HG02973 (cell line): ENCODE measurements at regions not wholly inside any gene's neighbourhood (a gene's known extent, or its start where the extent isn't known, plus 50 kb on each side); places are given as distances from the start of the nearest gene placed in this dataset.

Source experiments
- ATAC-seq: cut with Tn5 transposase; IDR thresholded peaks from one replicate; pipeline ENCODE4 v1.9.1; 2021; ENCODE audit warnings: moderate library complexity; ENCODE audit not compliant: unreplicated experiment

DNA sequence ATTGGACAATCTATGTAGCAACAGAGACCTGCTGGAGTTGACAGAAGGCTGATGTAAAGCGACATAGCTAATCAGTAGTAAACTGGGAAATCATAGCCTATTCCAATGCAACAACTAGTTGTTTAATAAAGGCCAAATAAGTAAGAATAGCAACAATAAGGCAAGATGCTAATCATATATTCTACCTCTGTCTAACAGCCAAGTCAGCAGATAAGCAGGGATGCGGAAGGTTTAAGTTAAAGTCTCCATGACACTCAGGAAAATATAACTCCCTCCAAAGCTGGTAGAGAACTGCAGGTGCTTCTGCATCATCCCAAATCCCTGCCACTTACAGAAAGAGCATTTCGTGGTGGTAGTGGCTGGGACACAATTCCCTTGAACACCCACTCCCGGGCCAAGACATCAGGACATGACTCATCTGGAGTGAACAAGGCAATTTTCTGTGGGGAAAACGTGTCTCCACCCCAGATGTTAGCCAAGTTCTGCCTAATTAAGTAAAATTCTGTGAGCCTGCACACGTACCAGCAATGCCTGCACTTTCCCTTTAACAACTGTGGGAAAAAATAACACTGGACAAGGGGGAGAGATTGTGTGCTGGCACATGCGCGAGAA is 413.6 kb upstream of the ID2 start:
- ATAC-seq, result no peak

DNA sequence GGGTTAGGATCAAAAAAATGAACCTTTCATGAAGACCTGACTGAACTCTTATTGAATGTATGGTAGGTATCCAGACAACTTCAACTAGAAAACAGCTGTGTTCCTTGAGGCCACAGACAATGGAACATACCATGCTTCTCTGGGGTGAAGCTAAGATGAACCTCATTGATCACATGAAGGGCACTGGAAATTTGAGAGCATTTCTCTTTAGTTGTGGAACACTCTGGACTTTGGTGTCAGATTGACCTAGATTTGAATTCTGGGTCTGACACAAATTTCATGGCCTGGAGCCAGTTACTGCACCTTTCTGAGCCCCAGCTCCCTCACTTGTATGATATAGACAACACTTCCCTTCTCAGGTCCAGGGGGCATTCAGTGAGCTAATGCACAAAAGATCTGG is 411.2 kb upstream of the ID2 start:
- ATAC-seq, result no peak

DNA sequence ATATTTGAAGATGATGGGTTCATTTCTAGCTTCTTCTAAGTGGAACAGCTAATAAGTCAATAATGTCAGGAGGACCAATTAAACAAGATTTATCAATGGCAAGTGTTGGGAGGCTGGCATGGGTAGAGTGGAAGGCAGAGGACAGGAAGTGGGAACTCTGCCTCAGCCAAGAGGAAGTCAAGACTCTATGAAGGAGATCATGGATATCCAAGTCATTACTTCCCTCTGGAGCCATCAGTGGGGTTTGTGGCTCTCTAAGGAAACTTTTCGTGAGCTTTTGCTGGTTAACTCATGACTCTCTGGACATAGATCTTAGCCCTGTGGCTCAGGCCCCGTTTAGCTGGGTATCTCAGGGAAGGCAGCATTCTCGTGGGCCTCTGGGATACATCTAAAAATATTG is 410.4 kb upstream of the ID2 start:
- no peak for ATAC-seq

DNA sequence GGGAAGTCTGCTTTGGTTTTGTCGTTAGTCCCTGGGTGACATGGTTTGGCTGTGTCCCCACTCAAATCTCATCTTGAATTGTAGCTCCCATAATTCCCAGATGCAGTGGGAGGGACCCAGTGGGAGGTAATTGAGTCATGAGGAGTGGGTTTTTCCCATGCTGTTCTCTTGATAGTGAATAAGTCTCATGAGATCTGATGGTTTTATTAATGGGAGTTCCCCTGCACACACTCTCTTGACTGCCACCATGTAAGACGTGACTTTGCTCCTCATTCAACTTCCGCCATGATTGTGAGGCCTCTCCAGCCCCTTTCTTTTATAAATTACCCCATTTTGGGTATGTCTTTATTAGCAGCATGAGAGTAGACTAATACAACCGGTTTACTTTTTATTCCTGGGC is 405.8 kb upstream of the ID2 start:
- ATAC-seq, result no peak

DNA sequence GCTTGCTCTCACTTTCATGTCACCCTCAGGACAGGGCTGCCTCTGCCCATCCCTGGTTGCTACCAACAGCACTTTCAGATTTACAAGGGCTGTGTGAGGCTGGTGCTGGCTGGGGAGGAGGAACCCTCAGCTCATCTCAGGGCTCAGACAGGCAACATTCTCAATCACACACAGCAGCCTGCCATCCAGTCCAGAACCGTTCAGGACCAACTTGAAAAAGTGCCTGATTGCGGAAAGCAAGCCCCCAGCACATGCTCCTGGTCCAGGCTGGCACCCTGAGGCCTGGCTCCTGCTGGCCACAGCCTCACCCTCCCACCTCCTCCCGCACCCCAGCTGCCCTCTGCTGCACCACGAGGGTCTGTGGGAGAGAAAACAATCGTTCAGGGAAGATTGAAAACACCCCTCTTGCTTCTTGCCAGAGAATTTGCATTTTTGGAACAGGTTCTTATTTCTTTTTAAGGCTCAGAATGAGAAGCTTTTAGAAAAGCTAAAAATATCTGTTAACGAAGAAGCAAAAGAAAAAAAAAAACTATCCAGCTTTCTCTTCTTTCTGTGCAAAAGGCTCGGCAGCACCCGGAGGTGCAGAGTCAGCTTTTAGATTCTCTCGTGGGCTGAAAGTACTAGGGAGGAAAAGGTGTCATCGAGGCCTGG is 403.8 kb upstream of the ID2 start:
- no peak for ATAC-seq

DNA sequence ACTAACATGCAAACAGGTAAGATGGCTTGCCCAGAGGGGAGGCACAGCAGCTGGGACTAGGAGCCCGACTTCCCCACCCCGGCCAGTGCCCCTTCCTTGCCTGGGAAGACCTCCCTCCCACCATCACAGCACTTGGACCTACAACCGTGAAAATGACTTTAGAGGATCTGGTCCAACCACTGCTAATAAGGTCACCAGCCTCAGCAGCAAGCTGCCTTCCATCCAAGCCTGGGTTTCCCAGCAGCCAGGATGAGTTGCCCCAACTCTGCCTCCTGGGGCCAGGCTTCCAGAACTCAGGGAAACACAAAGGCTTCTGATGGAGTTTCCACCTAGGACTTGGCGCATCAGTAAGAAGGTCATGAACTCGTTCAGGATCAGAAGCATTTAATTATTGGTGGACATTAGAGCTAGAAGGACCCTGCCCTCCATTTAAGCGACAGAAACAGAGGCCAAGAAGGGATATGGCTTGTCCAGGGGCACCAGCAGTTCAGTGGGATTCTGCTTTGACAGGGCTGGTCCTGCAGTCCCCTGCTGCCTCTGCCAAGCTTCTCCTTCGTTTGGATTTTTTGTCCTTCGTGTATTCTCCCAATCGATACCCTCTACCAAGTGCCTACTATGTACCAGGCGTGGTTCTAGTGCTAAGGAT is 403.0 kb upstream of the ID2 start:
- no peak for ATAC-seq

DNA sequence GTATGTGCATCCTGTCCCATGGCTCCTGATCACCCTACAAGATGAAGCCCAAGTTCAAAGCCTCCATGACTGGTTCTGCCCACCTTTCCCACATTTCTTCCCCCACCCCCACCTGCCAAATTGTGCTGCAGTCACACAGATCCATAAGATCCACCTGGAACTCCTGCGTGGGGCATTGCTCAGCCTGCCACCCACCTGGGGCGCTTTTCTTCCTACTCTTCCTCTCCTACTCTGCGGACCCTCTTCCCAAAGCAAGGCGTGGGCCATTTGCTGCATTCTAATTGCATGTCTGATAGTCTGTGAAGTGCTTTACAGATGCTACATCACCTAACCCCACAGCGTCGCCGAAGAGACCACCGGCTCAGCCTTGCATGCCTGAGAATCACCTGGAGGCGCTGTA is 402.4 kb upstream of the ID2 start:
- no peak for ATAC-seq

DNA sequence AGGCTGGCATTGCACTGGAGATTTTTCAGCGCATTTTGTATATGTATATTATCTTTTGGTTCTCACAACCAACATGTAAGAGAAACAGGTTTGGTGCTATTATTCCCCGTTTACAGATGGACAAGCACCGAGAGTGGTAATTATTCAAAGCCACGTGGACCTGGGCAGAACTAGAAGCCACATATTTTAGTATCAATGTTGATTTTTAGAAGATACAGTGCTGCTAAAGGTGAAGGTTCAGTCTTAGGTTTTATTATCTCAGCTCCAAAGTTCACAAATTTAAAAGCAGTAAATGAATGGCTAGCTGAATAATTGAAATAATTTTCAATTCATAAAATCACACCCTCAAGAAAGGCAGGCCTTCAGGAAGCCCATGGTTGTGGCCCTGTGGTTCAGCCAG is 400.6 kb upstream of the ID2 start:
- no peak for ATAC-seq

DNA sequence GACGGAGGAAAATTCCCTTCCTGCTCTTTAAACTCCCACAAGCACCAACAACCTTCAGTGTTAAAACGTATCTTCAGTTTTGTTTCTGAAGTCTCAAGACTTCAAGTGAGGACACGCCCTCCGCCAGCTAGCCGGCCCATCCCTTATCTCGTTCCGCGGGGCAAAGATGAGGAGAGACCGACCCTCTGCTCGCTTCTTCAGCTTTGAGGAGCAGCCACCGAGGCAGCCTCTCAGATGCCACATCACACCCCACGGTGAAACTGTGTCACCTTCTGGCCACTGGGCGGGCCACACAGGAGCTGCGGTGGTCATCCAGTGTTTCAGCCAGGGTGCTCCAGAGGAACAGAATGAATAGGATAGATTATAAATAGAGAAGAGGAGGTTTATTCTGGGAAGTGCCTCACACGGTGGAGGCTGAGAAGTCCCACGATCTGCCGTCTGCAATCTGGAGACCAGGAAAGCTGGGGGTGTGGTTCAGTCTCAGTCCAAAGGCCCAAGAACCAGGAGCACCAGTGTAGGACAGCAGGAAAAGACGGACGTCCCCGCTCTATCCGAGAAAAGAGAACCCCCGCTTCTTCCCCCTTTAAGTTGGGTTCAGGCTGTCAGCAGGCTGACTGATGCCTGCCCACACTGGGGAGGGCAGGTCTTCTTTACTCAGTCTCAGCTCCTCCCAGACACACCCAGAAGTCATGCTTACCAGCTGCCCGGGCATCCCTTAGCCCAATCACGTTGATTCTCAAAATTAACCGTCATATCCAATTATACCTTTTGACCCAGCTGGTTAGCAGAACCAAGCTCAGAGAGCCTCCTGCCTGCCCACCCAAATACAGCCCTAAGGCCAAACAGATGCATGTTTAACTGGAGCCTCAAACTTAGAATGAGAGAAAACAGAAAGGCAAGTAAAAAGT is 399.7 kb upstream of the ID2 start:
- no peak for ATAC-seq

DNA sequence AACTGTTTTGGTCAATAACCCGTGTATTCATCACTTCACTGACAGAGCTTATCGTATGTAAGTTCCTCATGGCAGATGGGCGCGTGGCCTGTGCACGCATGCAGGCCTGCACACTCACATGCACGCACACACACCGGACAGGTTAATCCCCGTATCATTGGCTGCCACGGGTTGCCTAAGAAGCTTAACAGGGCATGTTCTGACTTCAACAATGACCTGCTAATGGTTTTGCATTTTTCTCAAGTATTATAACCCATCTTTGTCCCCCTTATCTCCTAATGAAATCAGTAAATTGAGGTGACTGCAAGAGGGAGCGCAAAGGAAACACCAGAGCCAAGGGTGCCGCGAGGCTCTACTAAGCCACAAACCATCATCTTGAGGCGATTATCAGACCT is 399.0 kb upstream of the ID2 start:
- no peak for ATAC-seq

DNA sequence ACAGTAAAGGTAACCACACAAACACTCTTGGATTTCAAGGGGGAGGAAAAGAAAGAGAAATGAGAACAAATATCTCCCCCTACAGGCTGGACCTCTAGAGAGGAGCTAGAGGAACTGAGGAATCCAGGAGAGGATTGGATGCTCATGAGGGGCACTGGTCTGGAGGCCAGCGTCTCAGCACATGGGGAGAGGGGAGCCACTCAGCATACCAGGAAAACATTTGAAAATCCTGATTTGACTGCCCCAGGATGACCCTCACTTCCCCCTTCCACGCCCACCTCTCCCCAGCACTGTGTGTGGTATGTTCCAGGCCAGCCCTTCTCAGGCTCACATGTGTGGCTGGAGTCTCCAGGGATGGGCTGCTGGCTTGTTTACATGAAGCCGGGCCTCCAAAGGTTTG is 396.8 kb upstream of the ID2 start:
- no peak for ATAC-seq

DNA sequence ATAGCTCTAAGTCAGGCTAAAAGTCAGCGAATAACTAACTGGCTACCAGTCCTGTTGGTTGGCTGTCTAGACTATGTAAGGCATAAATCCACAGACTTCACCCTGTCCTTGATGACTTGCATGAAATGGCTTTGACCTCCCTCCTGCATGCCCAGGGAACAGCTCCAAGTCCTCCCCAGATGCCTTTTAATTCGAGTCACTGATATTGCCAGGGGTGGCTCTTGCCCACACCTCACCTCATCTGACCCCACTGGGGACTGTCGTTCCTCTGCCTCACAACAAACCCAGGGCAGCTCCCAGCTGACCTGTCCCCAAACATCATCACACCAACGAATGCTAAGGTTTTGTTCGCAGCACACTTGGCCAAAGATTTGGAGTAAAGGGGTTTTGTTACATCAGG is 396.0 kb upstream of the ID2 start:
- no peak for ATAC-seq

DNA sequence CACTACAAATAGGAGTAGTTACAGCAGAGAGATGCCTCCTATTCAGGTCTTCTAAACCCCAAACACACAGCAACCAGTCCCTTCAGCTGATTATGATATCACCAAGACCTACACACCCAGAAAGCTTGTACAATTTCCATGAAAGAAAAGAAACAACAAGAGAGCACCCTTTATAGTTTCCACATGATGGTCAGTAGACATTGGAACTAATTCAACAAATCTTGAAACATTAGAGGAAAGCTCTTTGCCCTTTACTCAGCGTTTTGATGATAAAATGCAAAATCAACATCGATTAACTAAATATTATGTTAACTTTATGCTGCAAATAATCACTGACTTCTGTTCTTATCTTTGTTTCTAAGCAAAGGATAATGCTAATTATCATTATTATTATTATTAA is 393.6 kb upstream of the ID2 start:
- ATAC-seq, result no peak

DNA sequence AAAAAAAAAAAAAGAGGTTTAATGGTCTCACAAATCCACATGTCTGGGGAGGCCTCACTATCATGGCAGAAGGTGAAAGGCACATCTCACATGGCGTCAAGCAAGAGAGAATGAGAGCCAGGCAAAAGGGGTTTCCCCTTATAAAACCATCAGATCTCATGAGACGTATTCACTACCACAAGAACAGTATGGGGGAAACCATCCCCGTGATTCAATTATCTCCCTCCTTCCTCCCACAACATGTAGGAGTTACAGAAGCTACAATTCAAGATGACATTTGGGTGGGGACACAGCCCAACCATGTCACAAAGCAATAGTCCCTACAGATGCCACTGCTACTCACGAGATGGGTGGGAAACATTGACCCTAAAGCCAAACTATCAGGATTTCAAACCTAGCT is 392.7 kb upstream of the ID2 start:
- ATAC-seq, result no peak

DNA sequence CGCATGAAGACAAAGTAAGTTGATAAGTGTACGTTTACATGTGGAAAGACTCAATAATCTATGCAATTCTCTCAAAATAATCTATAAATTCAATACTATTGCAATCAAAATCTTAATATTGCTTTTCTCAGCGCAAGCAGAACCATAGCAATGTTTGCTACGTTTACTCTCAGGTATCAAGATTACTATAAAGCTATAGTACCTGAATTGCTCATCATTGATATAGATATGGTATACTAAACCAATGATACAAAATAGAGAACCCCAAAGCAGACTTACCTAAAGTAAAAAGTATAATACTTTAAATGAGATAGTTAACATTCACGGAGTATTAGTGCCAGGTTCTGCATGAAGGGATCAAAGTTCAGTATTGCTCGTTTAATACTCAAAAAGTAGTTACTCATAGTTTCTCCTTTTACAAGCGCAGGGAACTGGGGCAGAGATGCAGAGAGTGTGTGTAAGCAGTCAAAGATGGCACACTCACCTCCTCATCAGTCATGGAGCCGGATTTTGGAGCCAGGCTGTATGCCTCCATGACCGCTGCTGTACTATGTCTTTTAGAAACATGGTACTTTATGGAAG is 391.0 kb upstream of the ID2 start:
- no peak for ATAC-seq

DNA sequence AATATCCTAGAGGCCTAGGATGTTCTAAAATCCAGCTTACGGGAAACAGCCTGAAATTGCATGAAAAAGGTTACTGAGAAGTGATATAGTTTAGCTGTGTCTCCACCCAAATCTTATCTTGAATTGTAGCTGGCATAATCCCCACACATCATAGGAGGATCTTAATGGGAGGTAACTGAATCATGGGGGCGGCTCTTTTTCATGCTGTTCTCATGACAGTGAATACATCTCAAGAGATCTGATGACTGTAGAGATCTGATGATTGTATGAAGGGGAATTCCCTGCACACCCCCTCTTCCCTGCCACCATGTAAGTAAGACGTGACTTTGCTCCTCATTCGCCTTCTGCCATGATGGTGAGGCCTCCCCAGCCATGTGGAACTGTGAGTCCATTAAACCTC is 385.6 kb upstream of the ID2 start:
- ATAC-seq, result no peak

DNA sequence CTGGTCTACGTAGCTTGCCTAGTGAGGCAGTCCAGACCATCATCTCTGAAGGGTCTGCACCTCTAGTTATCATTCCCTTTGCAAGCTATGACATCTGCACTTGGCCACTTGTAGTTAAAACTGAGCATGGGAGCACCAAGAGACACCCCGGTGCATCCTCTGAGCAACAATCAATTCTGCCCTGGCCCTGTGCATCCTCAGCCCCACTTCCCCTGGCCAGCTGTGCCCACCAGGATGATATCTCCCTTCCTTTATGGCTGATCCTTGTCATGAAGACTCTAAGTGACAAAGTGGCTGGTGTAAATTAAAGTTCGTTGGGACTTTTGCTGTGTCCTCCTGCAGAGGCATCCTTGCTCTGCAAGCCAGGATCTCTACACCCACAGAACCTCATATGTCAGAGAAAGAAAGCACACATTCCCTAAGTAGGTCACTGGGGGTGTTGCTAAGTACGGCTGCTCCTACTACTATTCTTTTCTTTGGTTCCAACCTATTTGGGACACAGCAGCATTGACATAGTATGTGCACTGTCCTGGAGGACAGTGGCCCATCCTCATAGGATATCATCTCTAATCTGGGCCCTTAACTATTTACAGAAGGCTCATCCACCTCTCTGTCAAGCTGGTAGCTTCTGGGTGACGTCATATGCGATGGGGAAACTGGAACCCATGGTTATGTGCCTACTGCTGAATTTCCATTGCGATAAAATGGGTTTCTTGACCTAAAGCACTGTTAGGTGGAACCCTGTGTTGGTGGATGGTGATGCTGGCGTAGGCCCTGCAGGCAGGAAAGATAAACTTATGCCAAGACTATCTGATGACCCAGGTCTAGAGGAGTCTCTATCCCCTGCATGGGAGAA is 384.3 kb upstream of the ID2 start:
- no peak for ATAC-seq

DNA sequence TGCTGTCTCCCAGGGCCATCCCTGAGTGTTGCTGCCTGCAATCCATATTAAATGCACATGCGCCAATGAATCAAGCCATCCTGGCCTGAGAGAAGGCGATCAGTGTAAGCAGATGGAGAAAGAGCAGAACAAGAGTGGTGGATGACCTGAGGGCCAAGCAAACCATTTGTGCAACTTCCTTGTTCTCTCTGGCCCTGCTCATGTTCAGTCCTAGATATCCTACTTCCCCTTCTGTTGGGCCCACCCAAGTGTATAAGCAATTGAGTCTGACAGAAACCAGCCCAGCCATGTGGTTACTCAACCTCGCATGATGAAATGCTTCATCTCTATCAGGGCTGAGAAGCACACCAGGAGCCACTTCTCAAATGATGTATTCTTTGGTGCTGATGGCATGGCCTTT is 383.1 kb upstream of the ID2 start:
- ATAC-seq, result no peak

DNA sequence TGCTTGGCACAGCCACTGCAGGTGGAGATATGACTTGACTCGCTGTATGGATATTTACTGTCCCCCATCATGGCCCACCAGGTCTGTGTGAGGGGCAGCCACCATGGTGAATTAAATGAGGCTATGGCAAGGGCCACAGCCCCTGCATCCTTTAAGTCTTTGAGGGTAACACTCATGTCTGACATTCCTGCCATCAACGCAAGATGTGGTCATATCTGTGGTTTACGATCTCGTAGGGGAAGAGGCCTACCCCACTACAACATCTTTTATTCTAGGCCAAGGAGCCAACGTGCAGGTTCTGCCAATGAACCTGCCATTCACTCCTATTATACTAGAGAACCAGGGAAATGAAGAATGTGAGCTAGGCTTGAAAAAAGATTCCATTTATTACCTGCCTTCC is 381.6 kb upstream of the ID2 start:
- no peak for ATAC-seq

DNA sequence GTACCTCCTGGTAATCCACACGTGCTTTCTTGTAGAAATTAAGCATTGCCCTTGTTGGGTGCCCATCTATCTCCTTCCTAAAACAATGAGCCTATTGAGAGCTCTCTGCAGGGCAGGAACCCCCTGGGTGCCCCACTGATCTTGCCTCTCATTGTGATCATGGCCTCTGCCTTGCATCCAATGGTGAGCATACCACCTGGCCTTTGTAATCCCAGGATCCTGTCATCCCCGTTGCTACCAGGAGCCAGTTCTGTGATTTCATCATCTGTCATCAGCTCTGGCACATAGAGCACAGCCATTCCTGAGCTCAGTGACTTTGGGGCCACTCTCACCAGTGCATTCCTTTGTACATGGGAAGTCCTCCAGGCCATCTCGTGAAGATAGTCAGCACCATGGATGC is 381.0 kb upstream of the ID2 start:
- ATAC-seq, result no peak
